ENCODE measurements at regions not wholly inside any gene's neighbourhood (a gene's known extent, or its start where the extent isn't known, plus 50 kb on each side); places are given as distances from the start of the nearest gene placed in this dataset.
A peak's percentile ranks its signal among the peaks of the same experiment; 100 is the strongest.

DNA sequence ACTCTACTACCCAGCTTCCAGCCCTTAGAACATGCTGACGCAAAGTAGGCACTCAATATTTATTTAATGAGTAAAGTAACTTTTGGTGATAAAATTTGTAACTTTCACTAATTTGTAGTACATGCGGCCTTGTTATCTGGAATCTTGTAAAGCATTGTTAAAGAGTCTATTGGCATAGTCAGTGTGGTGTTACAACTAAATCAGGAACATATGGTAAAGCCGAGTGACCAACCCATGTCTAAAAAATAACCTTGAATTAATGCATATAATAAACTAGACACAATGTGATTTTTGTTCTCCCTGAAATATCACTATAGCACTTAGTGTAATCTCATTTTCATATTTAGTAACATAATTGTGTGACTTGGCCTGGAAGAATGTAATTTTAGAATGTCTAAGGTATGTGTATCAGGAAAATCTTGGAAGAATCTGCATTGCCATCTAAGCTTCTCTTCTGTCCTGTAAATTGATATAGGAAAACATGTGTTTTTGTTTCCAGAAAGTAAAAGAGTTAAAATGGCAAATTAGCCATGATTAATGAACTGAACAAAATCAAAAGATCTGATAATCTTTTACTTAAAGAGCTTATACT is 256.7 kb upstream of the GNAI1 start:
- FAIRE-seq (no peak), DNase-seq (ENCODE audit: insufficient read length, low spot score) (no peak)

DNA sequence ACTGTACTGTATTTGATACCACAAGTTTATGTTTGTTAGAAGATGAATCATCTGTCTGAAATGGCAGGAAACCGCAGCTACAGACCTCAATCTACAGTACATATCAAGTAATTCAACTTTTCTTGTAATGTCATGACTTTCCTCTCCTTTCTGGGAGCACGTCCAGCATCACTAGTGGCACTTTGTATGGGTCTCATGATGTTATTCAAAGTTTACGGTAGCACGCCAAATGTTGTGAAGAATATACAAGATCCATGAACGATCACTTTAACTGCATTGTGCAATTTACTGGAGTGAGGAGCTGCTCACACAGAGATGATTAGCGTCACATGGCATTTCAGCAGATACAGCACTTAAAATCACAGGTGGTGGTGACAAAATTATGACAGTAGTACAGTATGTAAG is 257.8 kb upstream of the GNAI1 start:
- DNase-seq (ENCODE audit: insufficient read length, low spot score) (peak; percentile 2), FAIRE-seq (no peak)

GRCh38 chr7:79874797-79875196 is 259.8 kb upstream of the GNAI1 start:
- no peak for DNase-seq (ENCODE audit: insufficient read length, low spot score)
- no peak for FAIRE-seq

GRCh38 chr7:79872176-79872575 is 262.5 kb upstream of the GNAI1 start:
- DNase-seq (ENCODE audit: insufficient read length, low spot score) (no peak), FAIRE-seq (no peak)

GRCh38 chr7:79868010-79868409 is 266.6 kb upstream of the GNAI1 start:
- FAIRE-seq (no peak), DNase-seq (ENCODE audit: insufficient read length, low spot score) (no peak)

- FAIRE-seq, result no peak
- DNase-seq (ENCODE audit: insufficient read length, low spot score), result no peak
Observed at GRCh38 chr7:79862447-79863210, 272.0 kb upstream of the GNAI1 start.

GRCh38 chr7:79855172-79855571 is 279.5 kb upstream of the GNAI1 start:
- DNase-seq (ENCODE audit: insufficient read length, low spot score) (no peak), FAIRE-seq (no peak)

GRCh38 chr7:79854621-79855020 is 280.0 kb upstream of the GNAI1 start:
- no peak for FAIRE-seq
- DNase-seq (ENCODE audit: insufficient read length, low spot score), result no peak

DNA sequence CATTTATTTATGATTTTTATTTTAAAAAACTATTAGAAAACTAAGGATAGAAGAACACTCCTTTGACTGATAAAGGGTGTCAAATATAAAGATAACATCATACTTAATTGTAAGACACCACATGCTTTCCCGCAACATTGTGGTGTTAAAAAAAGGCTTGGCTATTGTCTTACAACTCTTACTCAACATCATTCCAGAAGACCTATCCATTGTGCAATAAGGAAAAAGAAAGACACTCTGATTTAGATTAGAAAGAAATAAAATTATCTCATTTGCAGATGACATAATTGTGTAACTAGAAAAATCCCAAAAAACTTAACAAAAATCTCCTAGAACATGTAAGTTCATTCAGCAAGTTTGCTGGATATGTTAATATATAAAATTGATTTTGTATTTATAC is 296.7 kb upstream of the GNAI1 start:
- no peak for DNase-seq (ENCODE audit: insufficient read length, low spot score)
- no peak for FAIRE-seq

DNA sequence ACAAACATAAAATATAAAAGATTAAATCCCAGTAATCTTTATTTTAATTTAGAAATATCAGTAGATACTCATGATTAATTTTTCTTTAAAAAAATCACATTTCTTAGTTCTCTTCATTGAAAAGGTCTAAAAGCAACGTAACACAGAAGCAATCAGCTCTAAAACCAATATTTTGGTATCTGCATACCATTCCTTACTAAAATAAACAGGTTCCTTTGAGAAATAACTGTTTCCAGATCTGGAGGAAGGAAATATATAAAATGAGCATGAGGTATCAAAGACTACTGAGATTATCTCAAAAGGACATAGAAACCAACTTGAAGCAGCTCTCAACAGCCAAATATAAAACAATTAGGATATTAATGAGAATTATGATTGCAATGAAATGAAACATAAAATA is 301.0 kb upstream of the GNAI1 start:
- no peak for FAIRE-seq
- no peak for DNase-seq (ENCODE audit: insufficient read length, low spot score)

- DNase-seq (ENCODE audit: insufficient read length, low spot score) (no peak), FAIRE-seq (no peak)
Observed at GRCh38 chr7:79828866-79829265, 305.8 kb upstream of the GNAI1 start.

DNA sequence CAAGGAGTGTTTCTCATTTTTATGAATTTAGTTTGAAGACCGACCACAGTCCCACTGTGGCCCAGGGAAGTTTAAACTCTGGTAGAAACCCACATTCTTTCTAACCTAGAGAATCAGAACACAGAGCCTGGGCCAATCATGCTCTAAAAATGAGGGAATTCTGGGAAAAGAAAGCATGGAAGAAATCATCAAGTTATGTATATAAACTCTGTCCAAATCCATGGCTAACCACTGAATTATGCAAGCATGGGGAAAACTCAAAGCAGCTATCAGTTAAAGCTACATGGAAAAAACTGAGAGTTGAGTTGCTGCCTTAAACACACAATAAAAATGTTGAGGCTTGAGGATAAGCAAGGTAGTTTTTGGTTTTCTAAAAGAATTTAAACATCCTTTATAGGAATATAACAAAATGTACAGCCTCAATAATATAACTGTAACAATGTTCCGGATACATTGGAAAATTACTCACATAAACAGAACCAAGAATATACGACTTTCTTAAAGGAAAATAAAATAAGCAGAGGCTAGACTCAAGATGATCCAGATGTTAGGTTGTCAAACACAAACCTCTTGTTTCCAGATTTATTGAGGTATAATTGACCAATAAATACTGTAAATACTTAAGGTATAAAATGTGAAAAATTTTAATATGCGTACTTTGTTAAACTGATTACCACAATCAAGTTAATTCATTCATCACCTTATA is 311.2 kb upstream of the GNAI1 start:
- DNase-seq (ENCODE audit: insufficient read length, low spot score) (no peak), FAIRE-seq (no peak)

- no peak for FAIRE-seq
Observed at GRCh38 chr7:79822620-79823240, 311.9 kb upstream of the GNAI1 start.

GRCh38 chr7:79820387-79820786 is 314.2 kb upstream of the GNAI1 start:
- DNase-seq (ENCODE audit: insufficient read length, low spot score) (peak; percentile 0), FAIRE-seq (no peak)

More at GRCh38 chr7:79822620-79823240, 311.9 kb upstream of the GNAI1 start:
- DNase-seq (ENCODE audit: insufficient read length, low spot score), result no peak

GRCh38 chr7:79810916-79811315 is 323.7 kb upstream of the GNAI1 start:
- FAIRE-seq (no peak), DNase-seq (ENCODE audit: insufficient read length, low spot score) (no peak)

DNA sequence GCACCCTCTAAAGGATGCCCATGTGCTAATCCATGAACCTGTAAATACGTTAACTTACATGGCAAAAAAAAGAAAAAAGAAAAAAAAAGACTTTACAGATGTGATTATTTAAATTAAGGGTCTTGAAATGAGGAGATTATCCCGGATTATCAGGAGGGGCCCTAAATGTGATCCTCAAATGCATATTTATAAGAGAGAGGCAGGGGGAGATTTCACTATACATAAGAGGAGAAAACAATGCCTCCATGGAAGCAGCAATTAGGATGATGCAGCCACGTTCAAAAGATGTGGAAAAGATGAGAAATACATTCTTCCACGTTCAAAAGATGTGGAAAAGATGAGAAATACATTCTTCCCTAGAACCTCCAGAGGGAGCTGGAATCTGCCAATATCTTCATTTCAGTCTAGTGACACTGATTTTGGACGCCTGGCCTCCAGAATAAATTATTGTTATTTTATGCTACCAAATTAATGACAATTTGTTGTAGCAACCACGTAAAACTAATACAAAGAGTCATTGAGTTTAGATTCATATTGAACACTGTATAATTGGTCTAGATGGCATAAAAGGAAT is 328.4 kb upstream of the GNAI1 start:
- DNase-seq (ENCODE audit: insufficient read length, low spot score), result peak; percentile 0
- FAIRE-seq, result no peak

DNA sequence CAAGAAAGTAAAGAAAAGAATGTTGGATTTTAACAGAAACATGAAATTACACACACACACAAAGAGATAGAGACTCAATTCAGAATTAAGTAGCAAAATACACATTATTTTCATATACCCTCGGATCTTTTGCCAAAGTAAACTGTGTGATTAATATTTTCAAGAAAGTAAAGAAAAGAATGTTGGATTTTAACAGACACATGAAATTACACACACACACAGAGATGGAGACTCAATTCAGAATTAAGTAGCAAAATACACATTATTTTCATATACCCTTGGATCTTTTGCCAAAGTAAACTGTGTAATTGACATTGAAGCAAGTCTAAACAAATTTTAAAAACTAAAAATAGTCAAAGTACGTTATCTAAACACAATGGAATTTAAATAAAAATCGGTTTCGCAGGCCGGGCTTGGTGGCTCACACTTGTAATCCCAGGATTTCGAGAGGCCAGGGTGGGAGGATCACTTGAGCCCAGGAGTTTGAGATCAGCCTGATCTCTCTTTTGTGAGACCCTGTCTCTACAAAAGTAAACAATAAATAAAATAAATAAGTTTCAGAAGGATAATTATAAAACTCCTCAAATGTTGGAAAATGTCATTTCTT is 337.3 kb upstream of the MAGI2 start:
- FAIRE-seq, result no peak

DNA sequence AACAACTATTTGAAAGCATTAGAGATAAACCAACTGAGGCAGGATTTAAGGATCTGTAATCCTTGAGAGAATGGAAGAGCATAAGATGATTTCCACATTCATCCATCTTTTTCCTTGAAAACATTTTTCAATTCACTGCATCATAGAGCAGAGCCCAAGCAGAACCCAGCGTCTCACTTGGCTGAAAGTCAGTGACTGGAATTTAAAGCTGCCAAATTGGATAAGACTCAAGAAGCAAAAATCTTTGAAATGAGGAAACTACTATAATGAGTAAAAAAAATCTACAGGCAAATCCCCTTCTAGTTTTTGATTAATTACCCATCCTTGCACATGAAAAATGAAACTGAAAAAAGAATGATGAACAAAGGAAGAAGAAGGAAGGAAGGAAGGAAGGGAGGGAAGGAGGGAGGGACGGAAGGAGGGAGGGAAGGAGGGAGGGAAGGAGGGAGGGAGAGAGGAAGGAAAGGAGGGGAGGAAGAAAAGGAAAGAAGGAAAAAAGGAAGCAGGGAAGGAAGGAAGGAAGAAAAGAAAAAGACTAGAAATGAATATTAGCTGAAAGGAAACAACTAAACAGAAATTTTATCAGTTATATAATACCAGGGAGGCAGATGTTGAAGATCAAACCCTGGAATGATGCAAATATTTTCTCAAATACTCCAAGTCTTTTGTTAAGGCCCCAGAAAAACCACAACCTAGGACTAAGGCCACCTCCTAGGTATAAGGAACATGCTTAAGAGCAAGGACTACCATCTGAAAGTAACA is 336.3 kb upstream of the MAGI2 start:
- DNase-seq (ENCODE audit: insufficient read length, low spot score) (no peak), FAIRE-seq (no peak)

More for the DNA sequence above, 337.3 kb upstream of the MAGI2 start:
- DNase-seq (ENCODE audit: insufficient read length, low spot score), result no peak

- no peak for DNase-seq (ENCODE audit: insufficient read length, low spot score)
- FAIRE-seq, result no peak
Observed at GRCh38 chr7:79787623-79788022, 334.2 kb upstream of the MAGI2 start.

GRCh38 chr7:79787096-79787495 is 333.6 kb upstream of the MAGI2 start:
- DNase-seq (ENCODE audit: insufficient read length, low spot score), result no peak
- no peak for FAIRE-seq
